ENCODE measurements at regions not wholly inside any gene's neighbourhood (a gene's known extent, or its start where the extent isn't known, plus 50 kb on each side); places are given as distances from the start of the nearest gene placed in this dataset.

GRCh38 chrX:131837325-131837724 is 185.8 kb upstream of the STK26 start:
- H3K27ac ChIP-seq (ENCODE audit: low read depth in 1 of 2, low read length in 1 of 2) = no peak overlapping the region
- no peaks in the 10 kb centered on the region for H3K4me1 ChIP-seq (ENCODE audit: control insufficient read depth in 5 of 5, insufficient read depth in 5 of 5, low read length in 5 of 5)
- DNase-seq (no peak), ATAC-seq (ENCODE audit: insufficient read depth, low FRiP score) (no peak)
- peaks cover 0 to 29% (median 28%) of the 10 kb centered on the region in 3 donors for H3K27me3 ChIP-seq (ENCODE audit: control insufficient read depth in 3 of 3, insufficient read depth in 3 of 3, low read length in 2 of 3)
- no peaks in the 10 kb centered on the region for H3K36me3 ChIP-seq (ENCODE audit: control insufficient read depth in 4 of 4, insufficient read depth in 4 of 4, low read length in 4 of 4)
- H3K9me3 ChIP-seq (ENCODE audit: control insufficient read depth in 4 of 4, insufficient read depth in 3 of 4, low read length in 3 of 4) = no peaks in the 10 kb centered on the region
- H3K9ac ChIP-seq (ENCODE audit: insufficient read depth in 1 of 2, low read length in 2 of 2) = no peak overlapping the region
- no peak for TF ChIP-seq CTCF (IDR thresholded peaks at IDR 0.05; ENCODE audit: control extremely low read depth, extremely low read depth)
- no peak overlapping the region for H3K4me3 ChIP-seq

GRCh38 chrX:131840799-131841495 is 182.2 kb upstream of the STK26 start:
- peaks cover 0 to 44% (median 39%) of the 10 kb centered on the region in 3 donors for H3K27me3 ChIP-seq (ENCODE audit: control insufficient read depth in 3 of 3, insufficient read depth in 3 of 3, low read length in 2 of 3)
- no peak for DNase-seq
- no peaks in the 10 kb centered on the region for H3K36me3 ChIP-seq (ENCODE audit: control insufficient read depth in 4 of 4, insufficient read depth in 4 of 4, low read length in 4 of 4)
- no peak overlapping the region for H3K9ac ChIP-seq (ENCODE audit: insufficient read depth in 1 of 2, low read length in 2 of 2)
- no peak overlapping the region for H3K4me3 ChIP-seq
- H3K4me1 ChIP-seq (ENCODE audit: control insufficient read depth in 5 of 5, insufficient read depth in 5 of 5, low read length in 5 of 5) = no peaks in the 10 kb centered on the region
- no peak overlapping the region for H3K27ac ChIP-seq (ENCODE audit: low read depth in 1 of 2, low read length in 1 of 2)
- no peak for ATAC-seq (ENCODE audit: insufficient read depth, low FRiP score)
- no peaks in the 10 kb centered on the region for H3K9me3 ChIP-seq (ENCODE audit: control insufficient read depth in 4 of 4, insufficient read depth in 3 of 4, low read length in 3 of 4)
- TF ChIP-seq CTCF (IDR thresholded peaks at IDR 0.05; ENCODE audit: control extremely low read depth, extremely low read depth) = no peak
- 54 to 63% methylated on average over 17 to 24 of the region's 24 CpGs for WGBS, 2 donors

- Histone ChIP-seq H3K4me1 (ENCODE audit: control insufficient read depth in 5 of 5, insufficient read depth in 5 of 5, low read length in 5 of 5) (no peaks in the 10 kb centered on the region), H3K9ac (ENCODE audit: insufficient read depth in 1 of 2, low read length in 2 of 2) (no peak overlapping the region), H3K36me3 (ENCODE audit: control insufficient read depth in 4 of 4, insufficient read depth in 4 of 4, low read length in 4 of 4) (no peaks in the 10 kb centered on the region), H3K27me3 (ENCODE audit: control insufficient read depth in 3 of 3, insufficient read depth in 3 of 3, low read length in 2 of 3) (peaks cover 0 to 45% (median 38%) of the 10 kb centered on the region in 3 donors), H3K4me3 (no peak overlapping the region), H3K27ac (ENCODE audit: low read depth in 1 of 2, low read length in 1 of 2) (no peak overlapping the region), H3K9me3 (ENCODE audit: control insufficient read depth in 4 of 4, insufficient read depth in 3 of 4, low read length in 3 of 4) (no peaks in the 10 kb centered on the region)
- DNase-seq = peak; percentile 52 to 77 (median 63)
- peak; percentile 75 for TF ChIP-seq CTCF (IDR thresholded peaks at IDR 0.05; ENCODE audit: control extremely low read depth, extremely low read depth)
- no peak for ATAC-seq (ENCODE audit: insufficient read depth, low FRiP score)
- WGBS, 2 donors = 48 to 50% methylated on average over 29 of the region's 31 CpGs
Measured at GRCh38 chrX:131841496-131842437, 181.3 kb upstream of the STK26 start.
